ENCODE measurements at regions not wholly inside any gene's neighbourhood (a gene's known extent, or its start where the extent isn't known, plus 50 kb on each side); places are given as distances from the start of the nearest gene placed in this dataset.
A peak's percentile ranks its signal among the peaks of the same experiment; 100 is the strongest.

DNA sequence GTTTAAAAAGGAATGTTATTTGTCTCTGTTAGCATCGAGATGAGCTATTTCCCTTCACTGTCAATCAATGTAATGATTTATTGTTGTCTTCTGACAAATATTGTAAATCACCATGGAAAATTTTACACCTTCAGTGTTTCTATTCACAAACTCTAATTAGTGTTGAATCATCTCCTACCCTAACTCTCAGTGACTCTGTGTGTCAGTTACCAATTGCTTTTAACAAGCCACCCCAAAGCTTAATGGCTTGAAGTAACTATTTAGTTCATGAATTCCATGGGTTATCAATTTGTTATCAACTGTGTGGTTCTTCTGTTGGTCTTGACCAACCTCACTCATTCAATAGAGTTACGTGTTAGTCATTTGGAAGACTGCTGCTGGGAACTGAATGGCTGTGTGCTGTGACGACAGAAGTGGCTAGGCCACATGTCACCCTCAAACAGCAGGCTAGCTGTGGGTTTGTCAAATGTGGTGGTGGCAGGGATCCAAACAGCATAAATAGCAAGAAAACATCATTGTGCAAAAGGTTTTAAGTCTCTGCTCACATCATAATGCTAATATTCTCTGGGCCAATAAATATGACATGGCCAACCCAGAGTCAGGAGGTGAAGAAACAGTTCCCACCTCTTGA is 910.8 kb upstream of the CDH2 start:
- no peak overlapping the region for H3K4me3 ChIP-seq (replicated peaks in 1 of 2; ENCODE audit: low read depth in 2 of 2, low read length in 2 of 2)
- no peak for DNase-seq (ENCODE audit: low read depth in 2 of 2)
- TF ChIP-seq, protein P1, sequence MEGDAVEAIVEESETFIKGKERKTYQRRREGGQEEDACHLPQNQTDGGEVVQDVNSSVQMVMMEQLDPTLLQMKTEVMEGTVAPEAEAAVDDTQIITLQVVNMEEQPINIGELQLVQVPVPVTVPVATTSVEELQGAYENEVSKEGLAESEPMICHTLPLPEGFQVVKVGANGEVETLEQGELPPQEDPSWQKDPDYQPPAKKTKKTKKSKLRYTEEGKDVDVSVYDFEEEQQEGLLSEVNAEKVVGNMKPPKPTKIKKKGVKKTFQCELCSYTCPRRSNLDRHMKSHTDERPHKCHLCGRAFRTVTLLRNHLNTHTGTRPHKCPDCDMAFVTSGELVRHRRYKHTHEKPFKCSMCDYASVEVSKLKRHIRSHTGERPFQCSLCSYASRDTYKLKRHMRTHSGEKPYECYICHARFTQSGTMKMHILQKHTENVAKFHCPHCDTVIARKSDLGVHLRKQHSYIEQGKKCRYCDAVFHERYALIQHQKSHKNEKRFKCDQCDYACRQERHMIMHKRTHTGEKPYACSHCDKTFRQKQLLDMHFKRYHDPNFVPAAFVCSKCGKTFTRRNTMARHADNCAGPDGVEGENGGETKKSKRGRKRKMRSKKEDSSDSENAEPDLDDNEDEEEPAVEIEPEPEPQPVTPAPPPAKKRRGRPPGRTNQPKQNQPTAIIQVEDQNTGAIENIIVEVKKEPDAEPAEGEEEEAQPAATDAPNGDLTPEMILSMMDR (IDR thresholded peaks at IDR 0.05; ENCODE audit: low read depth, low read length), result no peak

DNA sequence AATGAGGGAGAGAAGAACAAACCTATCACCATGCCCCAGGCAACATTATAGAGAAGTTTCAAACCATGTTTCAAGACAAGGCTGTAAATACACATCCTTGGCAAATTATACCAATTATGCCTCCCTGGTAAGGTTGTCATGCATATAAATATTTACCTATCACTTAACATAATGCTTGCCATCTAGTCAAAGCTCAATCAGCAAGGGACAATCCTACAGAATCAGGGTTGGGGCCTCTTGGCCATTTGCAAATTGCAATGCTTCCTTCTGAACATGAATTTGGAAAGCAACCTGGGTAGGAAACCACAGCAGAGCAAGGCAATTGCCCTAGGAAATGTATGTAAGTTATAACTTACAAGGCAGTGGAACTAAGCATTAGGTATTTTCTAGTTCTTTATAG is 907.2 kb upstream of the CDH2 start:
- no peak for DNase-seq (ENCODE audit: low read depth in 2 of 2)
- TF ChIP-seq, protein P1 (IDR thresholded peaks at IDR 0.05; ENCODE audit: low read depth, low read length), result no peak
- H3K4me3 ChIP-seq (replicated peaks in 1 of 2; ENCODE audit: low read depth in 2 of 2, low read length in 2 of 2), result no peak overlapping the region

DNA sequence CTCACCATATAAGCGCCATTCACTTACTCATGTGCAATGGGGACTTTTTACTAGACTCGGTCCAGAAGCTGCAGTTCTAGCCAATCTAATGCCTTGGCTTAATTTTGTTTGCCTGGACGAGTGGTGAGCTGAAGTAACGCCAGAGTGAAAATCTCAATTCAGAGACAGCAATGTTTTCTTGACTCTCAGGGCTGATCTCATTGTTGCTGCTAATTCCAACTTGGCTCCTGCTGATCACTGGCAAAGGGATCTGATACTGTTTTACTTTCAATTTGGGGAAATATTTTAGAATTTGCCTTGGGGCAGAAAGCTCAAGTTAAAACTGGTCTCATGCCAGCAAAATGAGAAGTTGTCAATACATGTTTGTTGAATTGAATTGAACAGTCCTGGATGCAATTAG is 906.6 kb upstream of the CDH2 start:
- TF ChIP-seq, protein P1 (IDR thresholded peaks at IDR 0.05; ENCODE audit: low read depth, low read length), result no peak
- no peak overlapping the region for H3K4me3 ChIP-seq (replicated peaks in 1 of 2; ENCODE audit: low read depth in 2 of 2, low read length in 2 of 2)
- DNase-seq (ENCODE audit: low read depth in 2 of 2), result peak; percentile 4 to 27

DNA sequence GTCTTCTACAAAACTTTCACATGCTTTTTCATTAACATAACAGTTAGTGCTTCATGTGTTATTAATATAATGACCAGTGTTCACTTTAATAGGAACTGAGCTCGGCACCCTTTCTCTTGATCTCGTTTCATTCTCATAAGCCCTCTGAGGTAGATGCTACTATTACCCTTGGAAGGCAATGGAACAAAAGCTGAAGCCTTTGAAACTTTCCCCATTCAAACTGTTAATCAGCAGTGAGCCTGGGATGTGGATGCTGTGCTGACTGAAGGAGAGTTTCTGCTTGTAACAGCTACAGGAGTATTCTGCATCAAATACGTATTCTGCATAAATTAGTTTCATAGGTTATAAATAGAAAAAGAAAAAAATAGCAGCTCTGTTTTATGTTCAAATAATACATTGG is 904.0 kb upstream of the CDH2 start:
- DNase-seq (ENCODE audit: low read depth in 2 of 2), result no peak
- H3K4me3 ChIP-seq (replicated peaks in 1 of 2; ENCODE audit: low read depth in 2 of 2, low read length in 2 of 2), result no peak overlapping the region
- TF ChIP-seq, protein P1 (IDR thresholded peaks at IDR 0.05; ENCODE audit: low read depth, low read length), result no peak

DNA sequence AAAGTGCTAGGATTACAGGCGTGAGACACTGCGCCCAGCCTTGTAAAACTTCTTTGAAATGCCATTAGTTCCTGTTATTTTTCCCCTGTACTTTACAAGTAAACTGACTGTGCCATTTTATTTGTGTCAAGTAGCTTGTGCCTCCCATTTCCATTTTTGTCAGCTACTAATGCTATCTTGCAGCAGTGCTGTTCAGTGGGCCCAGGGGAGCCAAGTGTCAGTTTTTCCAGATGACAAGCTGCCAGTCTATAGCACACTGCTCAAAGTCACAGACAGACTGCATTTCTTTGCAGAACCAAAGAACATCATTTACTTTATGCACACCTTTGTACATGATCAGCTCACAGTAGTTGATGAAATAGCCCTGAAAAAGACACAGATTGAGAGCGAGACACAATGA is 901.3 kb upstream of the CDH2 start:
- TF ChIP-seq, protein P1 (IDR thresholded peaks at IDR 0.05; ENCODE audit: low read depth, low read length), result no peak
- DNase-seq (ENCODE audit: low read depth in 2 of 2), result no peak
- H3K4me3 ChIP-seq (replicated peaks in 1 of 2; ENCODE audit: low read depth in 2 of 2, low read length in 2 of 2), result no peak overlapping the region

DNA sequence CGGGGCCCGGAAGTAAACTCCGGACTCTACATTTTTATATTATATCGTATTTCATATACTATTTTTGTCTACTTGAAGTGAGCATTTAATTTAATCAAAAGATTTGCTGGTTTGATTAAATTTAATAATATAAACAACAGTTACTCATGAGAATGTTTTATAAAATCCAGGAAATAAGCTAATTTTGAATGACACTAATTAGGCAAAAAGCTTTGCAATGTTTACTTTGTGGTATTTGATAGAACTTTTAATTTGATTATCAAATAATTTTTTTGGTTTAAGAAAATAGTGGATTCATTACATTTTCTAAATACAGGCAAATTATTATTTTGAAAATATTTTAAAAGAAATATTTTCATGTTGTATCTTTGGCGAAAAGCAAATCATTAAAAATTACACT is 900.4 kb upstream of the CDH2 start:
- no peak for DNase-seq (ENCODE audit: low read depth in 2 of 2)
- TF ChIP-seq, protein P1 (IDR thresholded peaks at IDR 0.05; ENCODE audit: low read depth, low read length), result no peak
- H3K4me3 ChIP-seq (replicated peaks in 1 of 2; ENCODE audit: low read depth in 2 of 2, low read length in 2 of 2), result no peak overlapping the region

DNA sequence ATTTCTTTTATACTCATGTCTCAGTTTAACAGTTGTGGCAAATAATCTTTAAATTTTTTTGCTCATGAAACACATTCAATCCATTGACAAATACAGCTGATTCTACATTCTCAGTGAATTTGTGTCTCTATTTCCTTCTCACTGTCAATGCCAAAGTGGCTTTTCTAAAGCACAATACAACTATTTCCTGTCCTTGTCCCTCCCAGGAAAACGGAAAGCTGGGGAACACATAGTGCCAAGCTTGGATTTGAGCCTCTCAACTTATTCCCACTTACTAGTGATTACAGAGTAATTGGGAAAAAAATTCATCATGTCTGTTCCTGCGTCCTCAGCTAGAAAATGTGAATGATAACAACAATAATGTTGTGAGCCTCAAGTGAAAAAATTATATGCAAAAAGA is 899.7 kb upstream of the CDH2 start:
- TF ChIP-seq, protein P1 (IDR thresholded peaks at IDR 0.05; ENCODE audit: low read depth, low read length), result no peak
- H3K4me3 ChIP-seq (replicated peaks in 1 of 2; ENCODE audit: low read depth in 2 of 2, low read length in 2 of 2), result no peak overlapping the region
- no peak for DNase-seq (ENCODE audit: low read depth in 2 of 2)
